Ecto neural progenitor cell (in vitro differentiated cells): ENCODE measurements at regions not wholly inside any gene's neighbourhood (a gene's known extent, or its start where the extent isn't known, plus 50 kb on each side); places are given as distances from the start of the nearest gene placed in this dataset.
"Not testable (repeated sequence)": the region's sequence is repeated elsewhere in the genome, so short reads cannot be mapped to it uniquely, and the experiment has no call there.

Experiments used
- DNase-seq: peaks from one replicate; pipeline ENCODE4 v3.0.0-alpha.2; 2018; ENCODE audit warnings: low spot score

DNA sequence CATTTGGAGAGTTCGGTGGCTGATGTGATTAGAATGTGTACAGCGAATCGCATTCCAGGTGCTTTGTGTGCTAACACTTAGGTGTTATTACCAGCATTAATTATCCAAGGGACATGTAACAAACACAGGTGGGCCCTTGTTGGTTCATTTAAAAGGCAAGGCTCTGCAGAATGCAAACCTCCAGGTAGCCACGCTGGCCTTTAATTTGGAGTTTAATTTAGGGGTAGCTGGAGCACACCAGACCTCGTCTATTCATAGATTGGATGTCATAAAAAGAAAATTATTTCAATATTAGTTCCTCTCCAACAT is 191.1 kb downstream of the MAT2B start:
- DNase-seq = no peak

DNA sequence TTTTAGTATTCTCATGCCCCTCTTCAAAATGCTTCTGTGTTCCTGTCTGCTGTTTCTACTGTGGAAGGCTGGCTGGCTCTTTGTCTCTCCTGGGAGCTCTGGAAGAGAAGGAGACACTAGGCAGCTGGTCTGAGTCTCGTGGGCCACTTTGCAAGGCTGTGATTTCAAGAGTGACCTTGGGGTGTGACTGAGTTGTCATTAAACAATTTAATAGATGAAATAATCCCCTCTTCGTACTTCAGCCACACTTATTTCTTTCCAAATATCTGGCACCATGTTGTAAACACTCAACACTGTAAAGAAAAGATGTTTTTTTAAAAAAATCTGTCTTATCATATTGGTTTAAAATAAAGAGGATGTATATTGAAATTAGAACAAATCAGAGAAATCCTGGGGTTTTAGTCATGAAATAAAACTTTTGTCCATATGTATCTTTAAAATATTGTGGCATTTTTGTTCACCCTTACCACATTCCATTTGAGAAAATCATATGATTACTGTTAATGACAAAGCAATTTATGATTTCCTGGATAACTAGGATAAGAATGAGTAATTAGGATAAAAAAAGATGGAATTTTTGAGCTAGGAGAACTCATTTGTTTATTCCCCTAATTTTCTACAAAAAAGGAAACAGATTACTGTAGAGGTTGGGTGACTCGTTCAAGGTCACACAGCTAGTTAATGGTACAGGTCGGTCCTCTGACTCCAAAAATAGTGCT is 200.8 kb downstream of the MAT2B start:
- no peak for DNase-seq

DNA sequence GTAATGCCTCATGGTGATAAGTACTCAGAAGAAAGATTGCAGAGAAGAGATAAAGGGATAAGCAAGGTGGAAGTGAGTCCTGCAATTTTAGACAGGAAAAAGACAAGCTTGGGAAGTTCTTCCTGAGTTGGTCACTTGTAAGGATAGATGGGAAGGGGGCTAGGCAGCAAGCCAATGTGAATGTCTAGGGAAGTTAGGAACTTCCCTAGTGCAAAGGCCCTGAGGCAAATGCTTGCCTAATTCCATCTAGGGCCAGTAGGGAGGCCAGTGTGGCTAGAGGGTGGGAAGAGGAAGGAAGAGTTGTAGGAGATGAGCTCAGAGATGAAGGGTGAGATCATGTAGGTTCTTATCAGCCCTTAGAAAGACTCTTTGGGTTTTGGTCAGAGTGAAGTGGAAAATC is 206.6 kb downstream of the MAT2B start:
- DNase-seq = no peak

DNA sequence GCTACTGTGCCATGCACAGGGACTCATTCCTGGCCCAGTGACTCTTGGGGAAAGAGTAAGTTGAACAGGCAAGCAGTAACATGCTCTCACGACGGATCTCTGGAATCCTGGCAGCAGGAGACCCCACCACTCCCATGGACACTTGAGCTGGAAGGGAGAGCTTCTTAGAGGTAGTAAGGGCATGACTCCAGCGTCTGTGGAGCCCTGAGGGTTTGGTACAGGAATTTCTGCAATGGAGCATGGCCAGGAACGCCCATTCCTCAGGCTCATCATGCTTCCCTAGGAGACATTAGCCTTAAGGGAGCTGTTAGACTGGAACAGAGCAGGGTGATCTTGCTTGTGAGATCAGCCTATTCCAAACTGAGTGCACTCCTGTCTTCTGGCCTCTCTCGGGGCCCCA is 212.9 kb downstream of the MAT2B start:
- no peak for DNase-seq

DNA sequence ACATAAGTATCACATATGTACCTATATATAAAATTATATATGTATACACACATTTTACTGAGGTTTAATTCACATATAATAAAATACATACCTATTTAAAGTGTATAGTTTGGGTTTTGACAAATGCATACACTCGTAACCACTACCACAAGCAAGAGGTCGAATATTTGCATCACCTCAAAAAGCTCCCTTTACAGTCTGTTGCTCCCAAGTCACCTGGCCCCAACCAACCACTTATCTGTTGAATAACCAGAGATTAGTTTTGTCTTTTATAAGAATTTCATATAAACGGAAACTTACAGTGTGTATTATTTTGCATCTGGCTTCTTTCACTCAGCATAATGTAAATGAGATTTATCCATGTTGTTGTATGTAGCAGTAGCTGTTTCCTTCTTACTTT is 218.9 kb downstream of the MAT2B start:
- DNase-seq = no peak

DNA sequence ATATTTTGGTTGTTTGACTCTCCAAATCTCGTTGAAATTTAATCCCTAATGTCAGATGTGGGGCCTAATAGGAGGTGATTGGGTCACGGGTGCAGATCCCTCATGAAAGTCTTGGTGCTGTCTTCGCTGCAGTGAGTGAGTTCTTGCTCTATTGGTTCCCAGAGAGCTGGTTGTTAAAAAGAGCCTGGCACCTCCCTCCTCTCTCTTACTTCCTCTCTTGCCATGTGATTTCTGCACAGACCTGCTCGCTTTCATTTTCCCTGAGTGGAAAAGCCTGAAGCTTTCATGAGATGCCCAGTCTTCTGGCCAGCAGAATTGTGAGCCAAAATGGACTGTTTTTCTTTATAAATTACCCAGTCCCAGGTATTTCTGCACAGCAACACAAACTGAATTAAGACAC is 221.6 kb downstream of the MAT2B start:
- no peak for DNase-seq

DNA sequence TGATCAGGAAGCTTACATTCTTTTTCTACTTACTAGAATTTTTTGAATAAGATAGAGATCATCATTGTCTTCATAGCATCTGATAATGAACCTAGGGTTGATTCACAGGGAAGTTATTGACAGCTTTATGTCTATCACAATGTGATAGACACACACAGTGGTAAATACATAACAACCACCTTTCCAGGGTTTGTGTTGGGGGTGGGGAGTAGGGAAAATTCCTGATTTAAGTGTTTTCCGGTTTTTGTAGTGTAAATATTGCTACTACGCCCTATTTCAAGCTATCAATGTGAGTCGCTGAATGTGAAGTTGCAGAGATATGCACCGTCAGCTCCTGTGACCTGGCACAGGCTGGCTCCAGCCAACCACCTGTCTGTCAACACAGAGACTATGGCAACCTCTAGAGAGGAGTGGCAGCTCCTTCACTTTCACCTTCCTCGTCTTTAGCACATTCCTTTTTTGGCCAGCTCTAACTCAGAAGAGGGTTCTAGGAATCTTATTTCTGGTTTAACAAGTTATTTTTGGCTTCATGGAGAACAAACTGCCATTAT is 224.9 kb downstream of the MAT2B start:
- DNase-seq = no peak

DNA sequence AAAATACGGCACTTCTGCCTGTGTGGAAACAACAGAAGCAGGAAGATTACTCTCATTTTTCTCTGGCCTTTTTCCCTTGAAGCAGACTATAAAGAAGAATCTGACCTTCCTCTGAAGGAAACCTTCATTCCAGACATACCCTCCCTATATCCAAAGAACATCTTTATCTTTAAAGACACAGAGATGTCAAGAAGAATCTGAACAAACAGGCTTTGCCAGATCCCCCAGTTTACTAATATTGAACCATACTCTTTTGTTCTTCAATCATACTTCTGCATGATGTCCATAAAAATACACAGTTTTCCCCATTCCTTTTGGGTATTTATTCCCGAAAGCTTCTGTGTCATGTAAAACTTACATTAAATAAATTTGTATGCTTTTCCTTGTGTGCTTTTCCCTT is 225.8 kb downstream of the MAT2B start:
- DNase-seq = no peak

DNA sequence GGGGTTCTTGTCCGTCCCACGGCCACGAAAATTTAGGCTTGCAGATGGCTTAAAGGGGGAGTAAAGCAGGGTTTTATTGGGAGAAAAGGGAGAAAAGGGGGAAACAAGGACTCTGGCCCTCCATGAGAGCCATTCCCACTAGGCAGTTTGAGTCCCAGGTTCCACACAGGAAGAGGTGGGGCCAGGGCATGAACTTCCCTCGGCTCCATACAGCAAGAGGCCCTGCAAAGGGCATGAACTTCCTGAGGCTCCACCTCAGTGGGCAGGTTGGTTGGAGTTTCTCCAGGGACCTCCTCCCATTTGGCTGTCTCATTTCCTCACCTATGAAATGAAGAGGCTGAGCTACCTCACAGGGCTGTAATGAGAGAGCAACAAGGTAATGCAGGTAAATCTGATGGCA is 229.7 kb downstream of the MAT2B start:
- DNase-seq = no peak

DNA sequence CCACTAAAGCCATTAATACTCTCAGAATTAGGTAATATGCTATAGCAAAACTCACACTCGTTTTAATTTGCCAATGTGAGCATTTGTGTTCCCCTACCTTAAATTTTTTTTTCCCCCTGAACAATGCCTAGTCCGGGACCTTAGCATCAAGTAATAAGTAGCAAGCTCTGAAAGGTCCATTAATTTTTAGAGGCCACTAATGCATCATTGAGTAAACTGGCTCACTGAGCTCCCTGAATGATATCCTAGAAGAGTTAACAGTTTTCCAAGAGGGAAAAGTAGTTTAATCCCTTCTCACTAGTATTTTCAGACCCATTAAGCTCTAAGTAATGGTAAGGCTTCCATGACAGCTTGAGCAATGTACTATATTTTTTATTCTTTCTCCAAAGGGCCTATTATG is 242.2 kb downstream of the MAT2B start:
- no peak for DNase-seq

DNA sequence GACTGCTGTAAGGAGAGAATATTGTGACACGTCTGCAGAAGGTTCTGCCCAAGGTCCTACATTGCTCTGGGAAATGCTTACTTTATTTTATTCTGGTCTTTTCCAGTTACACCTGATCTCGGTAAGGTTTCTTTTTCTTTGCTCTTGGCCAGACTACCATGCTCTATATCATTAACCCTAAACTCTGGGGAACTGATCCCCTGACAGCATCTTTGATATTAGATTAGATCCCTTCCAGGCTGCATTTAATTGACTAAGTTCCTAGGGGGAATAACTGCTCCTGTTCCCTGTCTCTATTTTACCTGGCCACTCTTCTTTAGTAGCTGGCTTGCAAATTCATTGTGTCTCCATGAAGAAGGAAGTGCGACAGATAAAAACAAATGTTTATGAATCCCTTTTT is 243.5 kb downstream of the MAT2B start:
- no peak for DNase-seq

DNA sequence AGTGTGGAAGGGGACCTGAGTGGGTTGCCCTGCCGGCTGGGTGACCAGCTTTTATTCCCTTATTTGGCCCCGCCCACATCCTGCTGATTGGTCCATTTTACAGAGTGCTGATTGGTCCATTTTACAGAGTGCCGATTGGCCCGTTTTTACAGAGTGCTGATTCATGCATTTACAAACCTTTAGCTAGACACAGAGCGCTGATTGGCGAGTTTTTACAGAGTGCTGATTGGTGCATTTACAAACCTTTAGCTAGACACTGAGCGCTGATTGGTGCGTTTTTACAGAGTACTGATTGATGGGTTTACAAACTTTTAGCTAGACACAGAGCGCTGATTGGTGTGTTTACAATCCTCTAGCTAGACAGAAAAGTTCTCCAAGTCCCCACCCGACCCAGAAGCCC is 245.0 kb downstream of the MAT2B start:
- DNase-seq = not testable (repeated sequence)

DNA sequence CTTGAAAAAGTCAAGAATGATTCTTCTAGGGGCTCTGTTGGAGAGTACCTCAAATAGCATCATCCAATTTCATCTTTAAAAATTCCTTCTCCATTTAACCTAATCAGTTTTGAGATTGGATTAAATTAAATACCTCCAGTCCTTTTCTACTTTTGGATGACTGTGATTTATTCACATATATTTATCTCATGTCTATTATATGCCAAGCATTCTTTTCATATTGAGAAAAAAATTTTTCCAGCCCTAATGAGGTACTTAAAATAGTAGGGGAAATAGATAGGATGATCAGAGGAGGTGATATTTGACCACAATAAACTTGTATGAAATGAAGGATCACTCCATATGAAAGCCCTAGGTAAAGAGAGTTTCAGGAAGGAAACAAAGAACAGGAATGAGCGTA is 250.1 kb downstream of the MAT2B start:
- DNase-seq = no peak

DNA sequence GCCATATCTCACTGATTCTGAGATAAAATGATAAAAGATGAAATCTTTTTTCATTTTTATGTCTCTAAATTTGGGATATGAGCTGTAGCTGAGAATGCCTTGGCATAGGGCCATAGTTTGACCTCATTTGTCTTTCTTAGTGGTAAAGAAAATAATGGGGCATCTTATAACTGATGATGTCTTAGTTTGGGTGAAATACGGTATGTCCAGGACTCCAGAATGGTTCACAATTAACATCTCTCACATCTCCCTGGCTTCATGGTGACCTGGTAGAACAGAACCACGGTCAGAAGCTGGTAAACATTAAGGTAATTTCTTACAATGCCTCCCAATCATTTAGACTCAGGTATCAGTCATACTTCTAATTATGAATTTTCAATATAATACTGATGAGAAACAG is 250.8 kb downstream of the MAT2B start:
- DNase-seq = no peak

DNA sequence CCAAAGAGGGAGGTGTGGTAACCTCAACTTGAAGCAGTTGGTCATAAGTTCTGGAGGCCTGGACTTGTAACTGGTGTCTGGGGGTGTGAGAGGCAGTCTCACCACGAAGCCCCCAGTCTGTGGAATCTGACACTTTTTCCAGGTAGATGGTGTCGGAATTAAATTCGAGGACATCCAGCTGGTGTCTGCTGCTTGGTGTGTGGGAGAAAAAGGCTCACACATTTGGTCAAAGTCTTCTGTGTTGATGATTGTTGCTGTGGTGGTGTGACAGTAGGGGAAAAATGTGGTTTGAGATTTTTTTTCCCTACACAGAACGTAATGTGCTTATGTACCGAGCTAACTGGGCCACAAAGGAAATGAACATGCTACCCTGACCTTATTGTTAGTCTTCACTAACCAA is 251.9 kb downstream of the MAT2B start:
- no peak for DNase-seq

DNA sequence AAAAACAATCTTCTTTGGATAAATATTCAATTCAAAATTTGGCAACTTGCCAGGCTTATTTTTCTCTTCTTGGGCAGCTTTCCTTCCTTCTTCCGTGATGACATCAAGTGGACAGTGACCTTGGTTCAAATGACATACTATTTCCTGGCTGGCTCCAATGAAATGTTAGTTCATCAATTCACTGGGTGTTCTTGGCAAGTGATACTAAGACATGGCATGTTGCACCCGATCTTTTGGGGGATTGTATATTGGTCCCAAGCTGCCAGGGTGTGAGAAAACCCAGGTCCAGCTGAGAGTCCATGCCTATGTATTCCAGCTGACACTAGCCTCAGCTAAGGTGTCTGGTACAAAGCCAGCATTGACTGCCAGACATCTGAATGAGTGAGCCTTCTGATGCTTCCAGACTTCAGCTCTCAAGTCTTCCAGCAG is 252.9 kb downstream of the MAT2B start:
- DNase-seq = no peak

DNA sequence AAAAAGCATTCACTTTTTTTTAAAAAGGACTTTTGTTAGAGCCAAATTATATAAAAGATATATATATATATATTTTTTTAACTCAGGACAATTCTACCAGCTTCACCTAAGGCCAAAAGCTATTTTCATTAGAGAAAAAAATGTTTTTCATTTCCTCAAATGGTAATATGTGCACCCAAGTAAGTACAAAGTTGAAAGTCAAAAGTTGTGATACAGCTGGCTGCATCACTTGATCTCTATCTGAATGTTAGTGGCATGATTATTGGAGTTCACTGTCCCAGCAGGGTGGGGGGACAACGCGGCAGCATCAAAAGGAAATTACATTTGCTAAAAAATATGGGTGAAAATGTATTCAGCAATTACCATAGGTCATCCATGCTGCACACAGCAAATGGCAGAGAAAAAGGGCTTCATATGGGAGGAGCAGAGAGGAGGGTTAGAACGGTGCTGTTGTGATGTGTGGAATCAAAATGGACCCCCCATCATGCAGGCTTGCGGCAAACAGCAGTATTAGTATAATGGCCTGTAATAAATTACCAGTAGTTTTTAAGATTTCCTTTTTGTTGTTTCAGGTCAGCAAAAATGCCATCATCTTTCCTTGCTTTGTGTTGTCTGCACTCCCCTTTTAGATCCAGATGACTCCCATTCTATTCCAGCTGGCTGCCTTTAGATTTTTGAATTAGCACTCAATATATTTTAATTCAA is 253.7 kb downstream of the MAT2B start:
- no peak for DNase-seq

DNA sequence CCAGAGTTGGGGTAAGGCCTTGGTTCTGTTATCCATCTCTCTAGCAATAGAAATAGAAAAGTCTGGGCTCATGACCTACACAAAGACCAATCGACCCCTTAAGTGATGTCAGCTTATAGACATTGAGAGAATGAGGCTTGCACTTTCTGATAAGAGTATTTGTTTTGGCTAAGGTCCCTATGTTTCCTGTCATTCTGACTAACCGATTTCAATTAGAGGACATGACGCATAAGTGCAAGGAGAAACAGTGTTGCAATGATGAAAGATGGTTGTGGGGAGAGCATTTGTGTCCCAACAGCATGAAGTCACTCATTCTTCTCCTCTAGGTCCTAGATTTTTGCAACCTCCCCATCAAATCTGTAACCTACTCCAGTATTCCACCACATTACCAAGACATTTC is 255.1 kb downstream of the MAT2B start:
- DNase-seq = no peak

DNA sequence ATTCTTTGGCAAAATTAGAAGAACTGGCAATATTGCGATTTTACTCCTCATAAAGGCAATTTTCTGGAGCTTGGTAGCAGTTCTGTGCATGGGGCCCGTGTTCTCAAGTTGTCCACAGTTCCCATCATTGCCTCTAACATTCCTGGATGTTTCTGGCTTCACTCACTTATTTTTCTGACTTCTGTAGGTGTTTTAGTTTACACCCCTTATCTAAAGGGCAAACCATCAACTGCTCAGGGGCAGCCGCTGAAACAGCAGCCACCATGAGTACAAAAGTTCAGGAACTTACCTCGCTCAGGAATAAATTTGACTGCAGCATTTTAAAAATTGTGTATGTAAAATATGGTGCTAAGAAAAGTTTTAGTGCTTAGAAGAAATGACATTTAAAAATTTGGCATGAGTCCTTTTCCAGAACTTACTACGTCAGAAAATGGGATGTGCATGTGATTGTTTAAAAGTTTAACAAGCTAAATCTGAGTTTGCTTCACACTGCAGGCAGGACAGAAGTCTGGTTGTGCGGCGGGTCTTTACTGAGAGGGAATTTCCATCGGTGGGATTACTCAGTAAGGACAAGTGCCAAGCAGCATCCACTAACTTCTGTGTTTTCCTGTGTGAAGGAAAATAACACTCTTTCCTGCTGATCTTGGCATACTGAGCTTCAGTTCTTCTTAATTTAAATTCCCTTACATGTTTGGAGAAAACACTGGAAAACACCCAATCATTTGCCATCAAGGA is 261.7 kb downstream of the MAT2B start:
- DNase-seq = no peak

DNA sequence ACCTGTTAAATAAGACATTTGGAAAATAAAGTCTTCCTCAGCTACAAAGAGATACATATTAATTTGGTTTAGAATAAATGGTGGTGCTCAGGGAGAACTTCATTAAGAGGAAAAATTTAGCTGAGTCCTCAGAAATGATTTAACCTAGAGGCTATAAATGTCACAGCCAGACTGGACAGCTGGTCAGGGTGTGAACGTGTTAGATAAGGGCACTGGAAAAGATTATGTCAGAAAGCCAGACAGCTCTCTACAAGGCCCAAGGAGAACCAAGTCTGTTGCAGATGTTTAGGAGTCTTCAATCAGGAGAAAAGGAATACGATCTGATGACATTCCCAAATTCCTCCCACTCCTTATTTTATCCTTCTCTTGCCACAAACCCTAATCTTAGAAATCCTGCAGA is 265.2 kb downstream of the MAT2B start:
- no peak for DNase-seq

DNA sequence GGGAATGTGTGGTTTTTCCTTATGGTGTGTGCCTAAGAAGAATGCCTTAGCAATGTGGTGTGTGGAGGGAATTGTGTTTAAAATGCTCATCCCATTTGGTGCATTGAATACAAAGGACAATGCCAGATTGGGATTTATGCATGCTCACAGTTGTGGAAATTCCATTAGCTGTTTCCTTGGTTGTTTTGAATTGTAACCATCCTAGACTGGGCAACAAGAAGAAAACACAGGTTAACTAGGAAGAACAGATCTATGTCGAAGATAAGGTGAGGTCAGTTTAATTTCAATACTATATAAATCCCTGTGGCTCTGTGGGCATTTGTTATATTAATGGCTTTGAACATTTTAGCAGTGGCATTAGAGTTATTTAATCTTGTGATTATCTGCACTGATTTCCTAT is 266.8 kb downstream of the MAT2B start:
- no peak for DNase-seq

DNA sequence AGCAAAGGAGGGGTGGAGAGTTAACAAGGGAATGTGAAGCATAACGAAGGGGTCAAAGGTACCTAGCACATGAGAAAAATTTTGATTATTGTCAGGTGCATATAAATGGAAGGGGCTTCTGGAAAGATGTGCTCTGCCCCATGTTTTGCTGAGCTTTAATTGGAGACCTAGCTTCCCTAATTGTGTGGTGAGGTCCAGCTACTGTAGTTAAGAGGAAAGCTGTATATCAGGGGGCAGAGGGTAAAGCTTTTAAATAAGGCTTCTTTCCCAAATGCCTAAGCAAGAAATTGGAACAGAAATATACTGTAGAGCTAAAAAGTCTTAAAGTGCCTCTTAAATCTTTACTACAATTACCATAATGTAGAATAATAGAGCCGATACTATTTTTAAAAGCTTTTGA is 267.2 kb downstream of the MAT2B start:
- DNase-seq = no peak

DNA sequence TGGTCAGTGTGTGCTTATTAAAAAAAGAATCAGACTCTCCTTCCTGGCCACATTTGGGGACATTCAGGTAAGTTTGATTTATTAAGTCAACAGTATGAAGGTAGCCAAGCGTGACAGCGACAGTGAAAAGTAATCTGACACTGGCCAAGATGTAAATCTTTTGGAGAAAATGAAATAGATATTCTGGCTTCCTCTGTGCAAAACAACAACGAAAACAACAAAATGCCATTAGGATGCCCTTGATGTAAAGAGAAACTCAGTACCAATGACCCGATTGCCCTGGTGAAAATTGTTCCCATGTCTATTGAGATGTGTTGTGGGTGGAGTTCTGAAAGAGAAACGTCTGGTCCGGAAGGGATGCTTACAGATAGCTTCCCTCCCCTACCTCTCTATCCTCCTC is 267.8 kb downstream of the MAT2B start:
- no peak for DNase-seq
